ENCODE measurements at regions not wholly inside any gene's neighbourhood (a gene's known extent, or its start where the extent isn't known, plus 50 kb on each side); places are given as distances from the start of the nearest gene placed in this dataset.

DNA sequence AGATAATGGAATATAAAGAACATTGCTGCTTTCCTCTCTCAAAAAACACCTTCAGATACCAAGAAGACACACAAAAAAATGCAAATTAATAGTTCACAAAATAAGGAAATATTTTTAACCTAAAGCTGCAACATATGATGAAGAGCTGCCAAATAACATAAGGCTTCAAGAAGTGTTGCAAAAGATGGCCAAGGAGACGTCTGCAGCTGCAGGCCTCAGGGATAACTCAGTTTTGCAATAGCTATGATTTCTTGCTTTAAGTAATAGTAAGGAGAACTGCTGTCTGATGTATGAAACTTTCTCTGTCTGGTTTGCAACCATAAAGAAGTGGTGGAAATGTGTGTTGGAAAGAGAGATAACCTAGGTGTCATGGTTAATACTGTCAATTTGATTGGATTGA is 1237.5 kb downstream of the MRPL39 start:
- no peaks in the 10 kb centered on the region for H4K20me1 ChIP-seq (replicated peaks in 1 of 2; ENCODE audit: control insufficient read depth in 1 of 2, insufficient read depth in 2 of 2, low read length in 2 of 2)
- H3K27me3 ChIP-seq (replicated peaks in 1 of 4; ENCODE audit: control insufficient read depth in 3 of 4, extremely low read depth in 1 of 4, insufficient read depth in 3 of 4, low read length in 3 of 4): no peaks in the 10 kb centered on the region
- H2BK20ac ChIP-seq (ENCODE audit: low read length): no peak overlapping the region
- H3K27ac ChIP-seq (ENCODE audit: low read depth, low read length): no peak overlapping the region
- no peaks in the 10 kb centered on the region for H3K4me1 ChIP-seq (replicated peaks in 1 of 4; ENCODE audit: control insufficient read depth in 3 of 4, insufficient read depth in 4 of 4, low read length in 3 of 4)
- H2BK12ac ChIP-seq (ENCODE audit: low read depth, low read length): no peak overlapping the region
- H2AK5ac ChIP-seq (ENCODE audit: low read depth, low read length): no peak overlapping the region
- H2AFZ ChIP-seq (ENCODE audit: low read length): no peak overlapping the region
- H4K91ac ChIP-seq (replicated peaks; ENCODE audit: insufficient read length, low read length): no peak overlapping the region
- ChIA-PET CTCF (ENCODE audit: partially characterized antibody) (interaction anchor here (1.7 kb wide), 1 partner anchor 8 kb away, joined by 3 read pairs; no protein-coding TSS in a partner anchor), POLR2A (ENCODE audit: partially characterized antibody) (no interaction called here)
- H3K56ac ChIP-seq (replicated peaks; ENCODE audit: insufficient read length, low read depth, low read length): no peak overlapping the region
- H4K8ac ChIP-seq (ENCODE audit: extremely low read depth, insufficient read depth, low read length): no peak overlapping the region
- DNase-seq (ENCODE audit: low read depth in 1 of 2, low spot score in 2 of 2) (no peak), FAIRE-seq (no peak)
- TF ChIP-seq SP1 (IDR thresholded peaks at IDR 0.05; ENCODE audit: low read depth, low read length): no peak
- no peak for TF ChIP-seq HDAC2 (IDR thresholded peaks at IDR 0.05; ENCODE audit: borderline replicate concordance in 1 of 2, low read depth in 2 of 2, low read length in 2 of 2)
- no peak for TF ChIP-seq SUZ12 (IDR thresholded peaks at IDR 0.05; ENCODE audit: low read length)
- no peak for TF ChIP-seq HDAC6 (IDR thresholded peaks at IDR 0.05; ENCODE audit: low read depth, low read length)
- TF ChIP-seq JUN (IDR thresholded peaks at IDR 0.05; ENCODE audit: low read depth, low read length): no peak
- TF ChIP-seq JUND (IDR thresholded peaks at IDR 0.05; ENCODE audit: low read length): no peak
- TF ChIP-seq CREB1 (IDR thresholded peaks at IDR 0.05): no peak
- no peak for TF ChIP-seq PHF8 (conservative IDR thresholded peaks at IDR 0.05; ENCODE audit: low read depth, low read length)
- no peak overlapping the region for H3K18ac ChIP-seq (ENCODE audit: extremely low read depth, low read length)
- H4K5ac ChIP-seq (ENCODE audit: insufficient read length, low read depth, low read length): no peak overlapping the region
- H2BK120ac ChIP-seq (replicated peaks; ENCODE audit: low read depth, low read length): no peak overlapping the region
- 71% methylated on average over 1 of the region's 1 CpG; no CpG with 5 or more reads in 1 of the 2 experiments for WGBS, 2 experiments (ENCODE audit: extremely low coverage in 1 of 2, insufficient coverage in 1 of 2, insufficient read length in 1 of 2, insufficient replicate concordance in 2 of 2, low coverage in 1 of 2, low lambda C conversion rate in 2 of 2, missing lambda C conversion rate in 1 of 2)
- no peak overlapping the region for H3K23ac ChIP-seq (ENCODE audit: insufficient read length)
- H3K4me2 ChIP-seq (ENCODE audit: insufficient read depth in 1 of 2, low read depth in 2 of 2, low read length in 2 of 2): no peak overlapping the region
- no peak overlapping the region for H2BK15ac ChIP-seq (ENCODE audit: low read length)
- H3K4me3 ChIP-seq (ENCODE audit: extremely low read depth in 1 of 4, insufficient read depth in 2 of 4, low read depth in 3 of 4, low read length in 4 of 4): no peak overlapping the region
- no peaks in the 10 kb centered on the region for H3K79me1 ChIP-seq (ENCODE audit: low read depth, low read length)
- H2BK5ac ChIP-seq (ENCODE audit: low read depth, low read length): no peak overlapping the region
- H3K36me3 ChIP-seq (ENCODE audit: control insufficient read depth in 2 of 4, insufficient read depth in 4 of 4, low read length in 3 of 4): no peaks in the 10 kb centered on the region
- no peak overlapping the region for H3K9ac ChIP-seq (replicated peaks in 1 of 4; ENCODE audit: extremely low read depth in 1 of 4, low read depth in 3 of 4, low read length in 3 of 4)
- H3K23me2 ChIP-seq (ENCODE audit: low read depth, low read length): no peaks in the 10 kb centered on the region
- H3K4ac ChIP-seq (replicated peaks; ENCODE audit: insufficient read length, low read depth, low read length): no peak overlapping the region
- peaks cover 3 to 11% of the 10 kb centered on the region in 2 experiments; a peak in 2 of 4 replicates for H3K9me3 ChIP-seq (ENCODE audit: insufficient read depth in 2 of 2, low read depth in 1 of 2, low read length in 1 of 2)
- H3K14ac ChIP-seq (ENCODE audit: insufficient read length): no peak overlapping the region
- no peaks in the 10 kb centered on the region for H3K79me2 ChIP-seq (ENCODE audit: control insufficient read depth in 1 of 2, insufficient read depth in 2 of 2, low read length in 2 of 2)
